IPS-18a (cell line): ENCODE measurements at regions not wholly inside any gene's neighbourhood (a gene's known extent, or its start where the extent isn't known, plus 50 kb on each side); places are given as distances from the start of the nearest gene placed in this dataset.

Experiments
- H3K27ac ChIP-seq: one replicate; pipeline ENCODE4 v1.5.1; 2013; ENCODE audit warnings: low read length
- H3K27me3 ChIP-seq: one replicate; pipeline ENCODE4 v1.6.1; 2013; ENCODE audit warnings: mild to moderate bottlenecking, low read length; ENCODE audit not compliant: control insufficient read depth, insufficient read depth
- H3K36me3 ChIP-seq: one replicate; pipeline ENCODE4 v1.6.1; 2013; ENCODE audit warnings: low read depth, low read length; ENCODE audit not compliant: control insufficient read depth
- H3K4me1 ChIP-seq: one replicate; pipeline ENCODE4 v1.6.1; 2013; ENCODE audit warnings: low read depth, low read length; ENCODE audit not compliant: control insufficient read depth
- H3K4me3 ChIP-seq: one replicate; pipeline ENCODE4 v1.5.1; 2013; ENCODE audit warnings: low read length
- H3K9ac ChIP-seq: one replicate; pipeline ENCODE4 v1.6.1; 2013; ENCODE audit warnings: mild to moderate bottlenecking, low read length, moderate library complexity
- H3K9me3 ChIP-seq: one replicate; pipeline ENCODE4 v1.6.1; 2013; ENCODE audit warnings: low read depth, low read length; ENCODE audit not compliant: control insufficient read depth

DNA sequence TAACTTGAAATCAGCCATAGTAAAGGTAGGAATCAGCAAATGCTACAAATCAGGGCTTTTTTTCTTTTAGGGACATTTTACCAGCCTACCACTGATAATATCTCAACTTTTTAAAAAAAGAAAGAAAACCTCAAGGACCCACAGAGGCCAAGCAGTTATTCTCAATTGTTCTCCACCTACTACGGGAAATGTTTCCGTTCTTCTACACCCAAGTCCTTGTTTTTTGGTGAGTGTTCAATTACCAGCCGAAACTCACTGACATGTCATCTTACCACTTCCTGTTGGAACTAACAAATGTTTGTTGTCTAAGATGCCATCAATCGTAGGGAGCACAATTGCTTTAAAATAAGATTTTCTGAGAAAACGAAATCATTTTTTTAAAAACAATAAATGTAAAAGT, 50.2 kb upstream of the CDK1 start:
- peaks cover 21% of the 10 kb centered on the region for H3K27me3 ChIP-seq
- H3K9me3 ChIP-seq, result no peaks in the 10 kb centered on the region
- H3K4me1 ChIP-seq, result peaks cover 13% of the 10 kb centered on the region

DNA sequence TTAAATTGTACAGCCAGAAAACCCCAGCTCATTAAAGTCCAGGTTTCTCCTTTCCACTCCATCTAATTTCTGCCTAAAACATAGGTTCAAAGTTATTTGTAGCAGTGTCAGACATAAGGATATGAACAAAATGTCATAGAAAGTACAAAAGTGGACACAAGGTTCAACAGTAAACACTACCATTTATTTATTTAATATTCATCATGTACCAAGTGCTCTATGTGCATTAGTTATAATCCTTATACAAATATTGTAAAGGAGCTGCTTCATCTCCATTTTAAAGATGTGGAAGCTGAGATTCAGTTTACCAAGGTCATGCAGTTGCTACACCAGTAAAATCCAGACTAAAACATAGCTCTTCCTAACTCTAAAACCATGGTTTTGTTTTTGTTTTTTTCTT, 52.0 kb upstream of the CDK1 start:
- Histone ChIP-seq H3K4me3 (no peak overlapping the region), H3K36me3 (no peaks in the 10 kb centered on the region), H3K27me3 (peaks cover 3% of the 10 kb centered on the region), H3K27ac (no peak overlapping the region), H3K9ac (no peak overlapping the region), H3K9me3 (no peaks in the 10 kb centered on the region), H3K4me1 (peaks cover under 1% of the 10 kb centered on the region)

More for the DNA sequence above, 50.2 kb upstream of the CDK1 start:
- Histone ChIP-seq H3K36me3 (no peaks in the 10 kb centered on the region), H3K4me3 (no peak overlapping the region), H3K27ac (no peak overlapping the region), H3K9ac (no peak overlapping the region)

DNA sequence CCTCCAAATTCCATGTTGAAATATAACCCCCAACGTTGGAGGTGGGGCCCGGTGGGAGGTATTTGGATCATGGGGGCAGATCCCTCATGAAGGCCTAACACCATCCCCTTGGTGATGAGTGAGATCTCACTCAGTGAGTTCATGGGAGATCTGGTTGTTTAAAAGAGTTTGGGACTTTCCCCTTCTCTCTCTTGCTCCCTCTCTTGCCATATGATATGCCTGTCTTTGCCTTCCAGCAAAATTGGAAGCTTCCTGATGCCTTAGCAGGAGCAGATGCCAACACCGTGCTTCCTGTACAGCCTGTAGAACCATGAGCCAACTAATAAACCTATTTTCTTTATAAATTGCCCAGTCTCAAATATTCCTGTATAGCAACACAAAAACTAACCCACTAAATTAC, 55.7 kb upstream of the CDK1 start:
- Histone ChIP-seq H3K27me3 (no peaks in the 10 kb centered on the region), H3K27ac (no peak overlapping the region), H3K9me3 (no peaks in the 10 kb centered on the region), H3K36me3 (no peaks in the 10 kb centered on the region), H3K4me1 (no peaks in the 10 kb centered on the region), H3K9ac (no peak overlapping the region), H3K4me3 (no peak overlapping the region)

DNA sequence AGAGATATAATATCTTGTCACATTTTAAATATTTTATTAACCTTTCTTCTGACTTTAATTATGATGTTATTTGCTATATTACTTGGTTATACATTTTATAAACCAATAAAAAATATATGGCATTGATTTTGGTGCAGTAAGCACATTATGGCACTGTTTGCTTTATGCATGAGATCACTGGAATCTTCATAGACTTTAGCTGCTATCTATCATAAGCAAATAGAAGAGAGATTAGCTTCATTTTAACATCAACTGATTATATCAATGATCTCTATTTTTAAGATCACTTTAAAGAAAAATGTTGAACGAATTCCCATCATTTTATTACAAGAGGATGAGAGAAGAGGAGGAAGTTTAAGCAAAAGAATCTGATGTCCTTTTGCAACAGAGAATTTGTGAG, 58.6 kb upstream of the CDK1 start:
- Histone ChIP-seq H3K4me1 (no peaks in the 10 kb centered on the region), H3K27ac (no peak overlapping the region), H3K27me3 (no peaks in the 10 kb centered on the region), H3K9ac (no peak overlapping the region), H3K4me3 (no peak overlapping the region), H3K36me3 (no peaks in the 10 kb centered on the region), H3K9me3 (no peaks in the 10 kb centered on the region)

DNA sequence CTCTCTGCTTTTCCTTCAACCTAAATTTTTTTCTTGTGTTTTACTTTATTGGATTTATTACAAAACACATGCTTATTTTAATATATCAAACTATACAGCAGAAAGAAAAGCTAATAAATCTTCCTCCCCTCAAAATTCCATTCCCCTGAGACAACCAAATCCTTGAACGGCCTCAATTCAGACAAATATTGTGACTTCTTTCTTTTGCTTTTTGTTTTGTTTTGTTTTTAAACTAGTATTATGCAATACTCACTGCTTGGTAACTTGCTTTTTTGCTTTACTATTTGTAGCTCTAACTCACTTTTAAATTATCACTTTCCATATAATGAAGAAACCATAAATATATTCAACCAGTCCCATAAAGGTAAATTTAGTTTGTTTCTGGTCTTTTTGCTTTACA, 59.4 kb upstream of the CDK1 start:
- Histone ChIP-seq H3K27me3 (no peaks in the 10 kb centered on the region), H3K4me1 (no peaks in the 10 kb centered on the region), H3K9me3 (no peaks in the 10 kb centered on the region), H3K27ac (no peak overlapping the region), H3K36me3 (no peaks in the 10 kb centered on the region), H3K4me3 (no peak overlapping the region), H3K9ac (no peak overlapping the region)

DNA sequence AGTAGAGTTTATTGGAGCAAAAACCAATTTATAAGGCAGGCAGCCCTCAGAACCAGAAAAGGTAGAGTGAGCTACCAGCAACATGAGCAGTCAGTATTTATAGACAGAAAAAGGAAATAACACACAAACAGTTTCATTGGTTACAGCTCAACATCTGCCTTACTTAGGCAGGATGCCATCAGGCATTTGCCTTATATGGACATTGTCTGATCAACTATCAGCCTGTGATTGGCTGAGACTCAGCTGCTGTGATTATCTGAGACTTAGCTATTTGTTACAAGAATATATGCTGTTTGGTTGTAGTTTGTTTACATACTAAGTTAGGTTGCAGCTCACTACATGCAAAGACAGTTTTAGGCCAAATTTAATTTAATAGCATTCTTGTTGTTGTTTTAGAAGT, 60.4 kb upstream of the CDK1 start:
- Histone ChIP-seq H3K4me1 (no peaks in the 10 kb centered on the region), H3K9me3 (no peaks in the 10 kb centered on the region), H3K27me3 (no peaks in the 10 kb centered on the region), H3K36me3 (no peaks in the 10 kb centered on the region), H3K4me3 (no peak overlapping the region), H3K9ac (no peak overlapping the region), H3K27ac (no peak overlapping the region)

DNA sequence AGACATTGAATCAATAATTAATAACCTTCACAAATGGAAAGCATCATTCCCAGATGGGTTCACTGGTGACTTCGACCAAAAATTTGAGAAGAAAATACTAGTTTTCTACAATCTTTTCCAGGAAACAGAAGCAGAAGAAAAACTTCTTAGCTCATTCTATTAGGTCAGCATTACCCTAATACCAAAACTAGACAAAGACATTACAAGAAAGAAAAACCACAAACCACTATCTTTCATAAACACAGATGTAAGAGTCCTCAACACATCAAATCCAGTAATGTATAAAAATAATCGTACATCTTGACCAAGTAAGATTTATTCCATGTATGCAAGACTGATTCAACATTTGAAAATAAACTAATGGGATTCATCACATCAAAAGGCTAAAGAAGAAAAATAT, 64.0 kb upstream of the CDK1 start:
- Histone ChIP-seq H3K9me3 (no peaks in the 10 kb centered on the region), H3K4me1 (peaks cover 5% of the 10 kb centered on the region), H3K9ac (no peak overlapping the region), H3K27ac (no peak overlapping the region), H3K27me3 (no peaks in the 10 kb centered on the region), H3K36me3 (no peaks in the 10 kb centered on the region), H3K4me3 (no peak overlapping the region)

DNA sequence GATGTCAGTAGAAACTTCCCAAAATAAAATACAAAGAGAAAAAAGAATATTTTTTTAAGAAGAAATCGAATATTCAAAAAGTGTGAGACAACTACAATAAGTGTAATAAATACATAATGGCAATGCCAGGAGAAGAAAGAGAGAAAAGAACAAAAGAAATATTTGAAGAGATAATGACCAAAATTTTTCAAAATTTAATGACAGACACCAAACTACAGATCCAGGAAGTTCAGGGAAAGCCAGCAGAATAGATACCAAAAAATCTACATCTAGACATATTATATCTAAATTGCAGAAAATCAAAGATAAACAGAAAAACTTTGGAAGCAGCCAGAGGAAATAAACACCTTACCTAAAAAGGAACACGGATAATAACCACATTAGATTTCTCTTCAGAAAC, 66.8 kb upstream of the CDK1 start:
- H3K4me3 ChIP-seq, result no peak overlapping the region
- no peaks in the 10 kb centered on the region for H3K27me3 ChIP-seq
- no peak overlapping the region for H3K9ac ChIP-seq
- no peaks in the 10 kb centered on the region for H3K9me3 ChIP-seq
- H3K36me3 ChIP-seq, result no peaks in the 10 kb centered on the region
- H3K4me1 ChIP-seq, result peaks cover 5% of the 10 kb centered on the region
- H3K27ac ChIP-seq, result no peak overlapping the region

DNA sequence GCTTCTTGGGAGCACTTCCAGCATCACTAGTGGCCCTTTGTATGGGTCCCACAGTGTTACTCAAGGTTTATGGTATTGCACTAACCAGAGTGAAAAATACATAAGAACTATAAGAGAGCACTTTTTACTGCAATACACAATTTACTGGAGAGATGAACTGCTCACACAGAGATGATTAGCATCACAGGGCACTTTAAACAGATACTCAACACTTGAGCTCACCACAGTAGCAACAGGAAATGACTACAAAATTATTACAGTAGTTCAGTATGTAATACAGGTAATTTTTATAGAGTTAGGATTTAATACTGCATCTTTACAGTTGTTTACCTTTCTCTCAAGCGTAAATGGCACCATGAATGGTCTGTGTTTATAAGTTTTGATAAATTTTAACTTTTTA, 68.2 kb upstream of the CDK1 start:
- H3K27me3 ChIP-seq, result no peaks in the 10 kb centered on the region
- peaks cover 5% of the 10 kb centered on the region for H3K4me1 ChIP-seq
- no peaks in the 10 kb centered on the region for H3K36me3 ChIP-seq
- H3K27ac ChIP-seq, result no peak overlapping the region
- H3K9me3 ChIP-seq, result no peaks in the 10 kb centered on the region
- no peak overlapping the region for H3K9ac ChIP-seq
- no peak overlapping the region for H3K4me3 ChIP-seq

DNA sequence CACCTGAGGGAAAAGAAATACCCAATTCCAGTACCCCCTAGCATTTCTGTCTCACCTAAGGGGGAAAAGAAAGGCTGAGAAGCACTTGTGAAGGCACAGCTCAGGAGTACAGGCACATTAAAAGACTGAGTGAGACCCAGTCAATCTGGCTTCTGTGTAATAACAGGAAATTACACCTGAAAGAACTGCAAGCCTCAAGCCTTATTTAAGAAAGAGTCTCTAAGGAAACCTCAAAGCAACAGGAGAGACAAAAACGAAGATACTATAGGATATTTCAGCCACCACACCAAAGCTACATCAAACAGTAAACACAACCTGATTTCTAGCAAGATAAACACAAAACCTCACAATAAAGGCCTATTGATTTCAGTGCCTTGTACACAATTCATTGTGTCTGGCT, 69.6 kb upstream of the CDK1 start:
- no peaks in the 10 kb centered on the region for H3K36me3 ChIP-seq
- H3K27ac ChIP-seq, result no peak overlapping the region
- H3K27me3 ChIP-seq, result no peaks in the 10 kb centered on the region
- no peaks in the 10 kb centered on the region for H3K9me3 ChIP-seq
- H3K4me3 ChIP-seq, result no peak overlapping the region
- H3K4me1 ChIP-seq, result peaks cover 16% of the 10 kb centered on the region
- no peak overlapping the region for H3K9ac ChIP-seq

DNA sequence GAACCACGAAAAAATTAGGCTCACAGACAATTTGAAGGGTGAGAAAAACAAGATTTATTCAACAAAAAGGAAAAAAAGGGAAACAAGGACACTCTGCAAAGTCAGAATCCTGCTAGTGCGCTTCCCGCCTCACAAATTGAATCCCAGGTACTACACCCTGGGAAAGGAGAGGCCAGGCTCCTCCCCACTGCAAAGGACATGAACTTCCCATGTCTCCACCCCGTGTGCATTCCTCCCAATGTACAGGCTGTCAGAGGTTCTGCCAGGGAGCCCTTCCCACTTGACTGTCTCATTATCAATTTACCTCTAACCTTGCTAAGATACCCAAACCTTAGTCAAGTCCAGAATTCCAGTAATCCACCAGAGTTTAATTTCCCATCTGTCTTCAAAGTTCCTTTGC, 70.4 kb upstream of the CDK1 start:
- no peaks in the 10 kb centered on the region for H3K27me3 ChIP-seq
- no peak overlapping the region for H3K27ac ChIP-seq
- H3K4me1 ChIP-seq, result peaks cover 16% of the 10 kb centered on the region
- no peaks in the 10 kb centered on the region for H3K36me3 ChIP-seq
- H3K9ac ChIP-seq, result no peak overlapping the region
- H3K9me3 ChIP-seq, result no peaks in the 10 kb centered on the region
- no peak overlapping the region for H3K4me3 ChIP-seq

DNA sequence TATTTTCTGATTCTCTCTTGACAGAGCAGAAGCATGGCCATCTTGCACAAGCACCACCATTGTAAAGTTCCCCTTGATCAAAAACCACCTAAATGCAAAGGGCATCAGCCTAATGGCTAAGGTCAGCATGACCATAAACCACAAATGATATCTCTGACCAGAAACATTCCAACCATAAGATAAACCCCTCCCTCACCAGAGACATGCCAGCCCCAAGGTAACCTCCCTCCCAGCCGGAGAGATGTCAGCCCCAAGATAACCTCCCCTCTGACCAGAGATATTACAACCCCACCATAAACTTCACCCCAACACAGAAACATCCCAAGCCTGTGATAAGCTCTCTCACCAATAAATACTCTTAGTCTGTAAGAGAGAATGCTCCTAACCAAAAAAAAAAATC, 72.1 kb upstream of the CDK1 start:
- Histone ChIP-seq H3K27me3 (no peaks in the 10 kb centered on the region), H3K4me3 (no peak overlapping the region), H3K27ac (no peak overlapping the region), H3K9me3 (no peaks in the 10 kb centered on the region), H3K9ac (no peak overlapping the region), H3K4me1 (peaks cover 16% of the 10 kb centered on the region), H3K36me3 (no peaks in the 10 kb centered on the region)

DNA sequence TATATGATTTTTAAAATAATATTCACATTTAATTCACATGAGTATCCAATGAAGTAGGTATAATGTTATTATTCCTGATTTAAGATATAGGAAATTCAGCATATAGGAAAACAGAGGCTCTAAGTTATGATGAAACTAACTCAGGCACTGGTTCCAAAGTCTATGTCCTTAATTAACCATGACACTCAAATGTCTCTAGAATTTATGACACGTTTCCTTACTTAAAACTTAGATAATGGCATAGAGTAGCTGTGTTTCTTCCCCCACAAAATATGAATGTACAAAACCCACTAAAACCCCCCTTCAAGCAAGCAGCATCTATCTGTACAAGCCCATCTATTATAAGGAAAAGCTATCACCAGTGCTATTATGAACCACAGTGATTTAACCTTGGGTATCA, 72.9 kb upstream of the CDK1 start:
- Histone ChIP-seq H3K27ac (no peak overlapping the region), H3K9me3 (no peaks in the 10 kb centered on the region), H3K36me3 (no peaks in the 10 kb centered on the region)

More for the DNA sequence above, 72.9 kb upstream of the CDK1 start:
- Histone ChIP-seq H3K9ac (no peak overlapping the region), H3K27me3 (no peaks in the 10 kb centered on the region), H3K4me1 (peaks cover 11% of the 10 kb centered on the region), H3K4me3 (no peak overlapping the region)
